ENCODE measurements at regions not wholly inside any gene's neighbourhood (a gene's known extent, or its start where the extent isn't known, plus 50 kb on each side); places are given as distances from the start of the nearest gene placed in this dataset.

- Histone ChIP-seq H3K4me3 (no peak overlapping the region), H3K36me3 (no peaks in the 10 kb centered on the region), H3K27ac (no peak overlapping the region), H3K27me3 (peaks cover 0 to 44% (median 12%) of the 10 kb centered on the region in 7 donors), H3K4me1 (peaks cover 0 to 7% (median 0%) of the 10 kb centered on the region in 9 donors), H3K9me3 (no peaks in the 10 kb centered on the region)
- DNase-seq: no peak
- ATAC-seq: no peak
- intact Hi-C loops (cut with DNase I): loop anchor here in 1 of 10 donors (1.0 kb wide), 1 partner anchor 24 kb away; no protein-coding TSS in a partner anchor
- WGBS, 2 donors: 75 to 82% methylated on average over 5 of the region's 5 CpGs
- TF ChIP-seq, protein P1, sequence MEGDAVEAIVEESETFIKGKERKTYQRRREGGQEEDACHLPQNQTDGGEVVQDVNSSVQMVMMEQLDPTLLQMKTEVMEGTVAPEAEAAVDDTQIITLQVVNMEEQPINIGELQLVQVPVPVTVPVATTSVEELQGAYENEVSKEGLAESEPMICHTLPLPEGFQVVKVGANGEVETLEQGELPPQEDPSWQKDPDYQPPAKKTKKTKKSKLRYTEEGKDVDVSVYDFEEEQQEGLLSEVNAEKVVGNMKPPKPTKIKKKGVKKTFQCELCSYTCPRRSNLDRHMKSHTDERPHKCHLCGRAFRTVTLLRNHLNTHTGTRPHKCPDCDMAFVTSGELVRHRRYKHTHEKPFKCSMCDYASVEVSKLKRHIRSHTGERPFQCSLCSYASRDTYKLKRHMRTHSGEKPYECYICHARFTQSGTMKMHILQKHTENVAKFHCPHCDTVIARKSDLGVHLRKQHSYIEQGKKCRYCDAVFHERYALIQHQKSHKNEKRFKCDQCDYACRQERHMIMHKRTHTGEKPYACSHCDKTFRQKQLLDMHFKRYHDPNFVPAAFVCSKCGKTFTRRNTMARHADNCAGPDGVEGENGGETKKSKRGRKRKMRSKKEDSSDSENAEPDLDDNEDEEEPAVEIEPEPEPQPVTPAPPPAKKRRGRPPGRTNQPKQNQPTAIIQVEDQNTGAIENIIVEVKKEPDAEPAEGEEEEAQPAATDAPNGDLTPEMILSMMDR (IDR thresholded peaks at IDR 0.05): no peak
Observed at GRCh38 chr1:29579821-29580425, 343.6 kb downstream of the PTPRU start.

- DNase-seq (no peak), ATAC-seq (no peak)
- Histone ChIP-seq H3K27me3 (peaks cover 0 to 32% (median 8%) of the 10 kb centered on the region in 7 donors), H3K4me3 (no peak overlapping the region), H3K9me3 (no peaks in the 10 kb centered on the region), H3K36me3 (no peaks in the 10 kb centered on the region), H3K4me1 (peaks cover 0 to 8% (median 0%) of the 10 kb centered on the region in 9 donors), H3K27ac (no peak overlapping the region)
- TF ChIP-seq, protein P1 (IDR thresholded peaks at IDR 0.05): no peak
- 33 to 42% methylated on average over 9 of the region's 9 CpGs for WGBS, 2 donors
- intact Hi-C loops (cut with DNase I): no loop called here
Observed at GRCh38 chr1:29577512-29577911, 341.2 kb downstream of the PTPRU start.

DNA sequence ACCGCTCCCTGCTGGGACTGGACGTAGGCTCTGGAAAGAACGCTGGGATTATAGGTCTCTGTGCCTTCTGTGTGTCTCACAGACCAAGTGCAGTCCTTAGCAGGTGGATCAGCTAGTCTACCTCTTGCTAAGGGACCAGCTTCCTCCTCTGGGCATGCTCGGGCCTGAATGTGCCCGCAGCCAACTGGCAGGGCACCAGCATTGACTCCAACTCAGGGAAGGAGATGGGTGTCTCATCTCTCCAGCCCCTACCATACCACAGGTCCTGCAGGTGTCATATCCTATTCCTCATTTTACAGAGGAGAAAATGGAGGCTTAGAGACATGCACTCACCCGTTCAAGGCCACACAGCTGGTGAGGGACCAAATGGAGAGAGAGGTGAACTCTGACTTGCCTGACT, 340.2 kb downstream of the PTPRU start:
- peaks cover 0 to 24% (median 8%) of the 10 kb centered on the region in 7 donors for H3K27me3 ChIP-seq
- no peak for ATAC-seq

GRCh38 chr1:29575826-29576225, 339.5 kb downstream of the PTPRU start:
- H3K36me3 ChIP-seq: no peaks in the 10 kb centered on the region
- no peak overlapping the region for H3K27ac ChIP-seq
- DNase-seq (no peak), ATAC-seq (no peak)
- intact Hi-C loops (cut with DNase I): no loop called here
- H3K27me3 ChIP-seq: peaks cover 0 to 21% (median 7%) of the 10 kb centered on the region in 7 donors
- TF ChIP-seq, protein P1 (IDR thresholded peaks at IDR 0.05): no peak
- H3K9me3 ChIP-seq: no peaks in the 10 kb centered on the region
- peaks cover 0 to 8% (median 0%) of the 10 kb centered on the region in 9 donors for H3K4me1 ChIP-seq
- no peak overlapping the region for H3K4me3 ChIP-seq

More for the DNA sequence above, 340.2 kb downstream of the PTPRU start:
- intact Hi-C loops (cut with DNase I): no loop called here
- TF ChIP-seq, protein P1 (IDR thresholded peaks at IDR 0.05): no peak
- H3K9me3 ChIP-seq: no peaks in the 10 kb centered on the region
- no peak overlapping the region for H3K4me3 ChIP-seq
- WGBS, 2 donors: 69 to 92% methylated on average over 6 of the region's 6 CpGs
- H3K4me1 ChIP-seq: peaks cover 0 to 8% (median 0%) of the 10 kb centered on the region in 9 donors
- no peak for DNase-seq
- no peak overlapping the region for H3K27ac ChIP-seq
- H3K36me3 ChIP-seq: no peaks in the 10 kb centered on the region

Data from heart right ventricle (tissue), 16 donors.